OCI-LY7 (cell line): ENCODE measurements at regions not wholly inside any gene's neighbourhood (a gene's known extent, or its start where the extent isn't known, plus 50 kb on each side); places are given as distances from the start of the nearest gene placed in this dataset.

Experiments used
- BruUV-seq: library from RNA; stranded (reverse); fragments of 400-500 nt; replicated peaks from 2 replicates; lab custom pipeline; 2021; lab: Mats Ljungman, UMichigan
- CTCF ChIA-PET: fragments of 300-600 bp; sonication (Branson Sonifier 250); formaldehyde crosslinking; loops from one replicate; lab custom pipeline; 2022; ENCODE audit warnings: antibody characterized with exemption; ENCODE audit not compliant: unreplicated experiment; lab: Charles Lee
- POLR2A ChIA-PET: fragments of 300-600 bp; sonication (Branson Sonifier 250); formaldehyde crosslinking; loops from one replicate; lab custom pipeline; 2022; ENCODE audit warnings: antibody characterized with exemption; lab: Charles Lee
- DNase-seq: peaks from one replicate; pipeline ENCODE4 v3.0.0-alpha.2; 2015; ENCODE audit warnings: low spot score
- H2AFZ ChIP-seq: fragments of 200-600 bp; sonication (generic), shearing (Covaris generic); 2 replicates; pipeline ENCODE4 v1.6.1; 2014; ENCODE audit warnings: mild to moderate bottlenecking, antibody characterized with exemption, low read length, moderate library complexity
- H3K27ac ChIP-seq: fragments of 200-600 bp; sonication (generic); 2 replicates; pipeline ENCODE4 v1.5.1; 2014; ENCODE audit warnings: mixed run types, low read depth, mild to moderate bottlenecking, moderate library complexity, low read length, inconsistent platforms; ENCODE audit not compliant: poor library complexity, severe bottlenecking
- H3K36me3 ChIP-seq: fragments of 200-600 bp; sonication (generic); 2 replicates; pipeline ENCODE4 v1.6.1; 2014; ENCODE audit warnings: mild to moderate bottlenecking, antibody characterized with exemption, low read length, moderate library complexity, mixed read lengths; ENCODE audit not compliant: insufficient read depth
- H3K4me1 ChIP-seq: fragments of 200-600 bp; sonication (generic); 2 replicates; pipeline ENCODE4 v1.5.1; 2014; ENCODE audit warnings: mild to moderate bottlenecking, low read length; ENCODE audit not compliant: insufficient read depth, poor library complexity, severe bottlenecking
- H3K4me2 ChIP-seq: fragments of 200-600 bp; sonication (generic); 2 replicates; pipeline ENCODE4 v1.6.1; 2014; ENCODE audit warnings: mild to moderate bottlenecking, low read length
- H3K4me3 ChIP-seq: fragments of 200-600 bp; sonication (generic); 2 replicates; pipeline ENCODE4 v1.5.1; 2014; ENCODE audit warnings: mild to moderate bottlenecking, low read depth, low read length; ENCODE audit not compliant: poor library complexity, severe bottlenecking
- H3K79me2 ChIP-seq: fragments of 200-600 bp; sonication (generic); 2 replicates; pipeline ENCODE4 v1.6.1; 2016; ENCODE audit warnings: low read depth, mild to moderate bottlenecking, low read length, moderate library complexity, mixed read lengths; ENCODE audit not compliant: insufficient read depth
- H3K9me2 ChIP-seq: fragments of 200-600 bp; sonication (generic); 2 replicates; pipeline ENCODE4 v1.6.1; 2016; ENCODE audit warnings: mild to moderate bottlenecking, low read length, mixed read lengths; ENCODE audit not compliant: insufficient read depth
- H3K9me3 ChIP-seq: fragments of 200-600 bp; sonication (generic); 2 replicates; pipeline ENCODE4 v1.6.1; 2014; ENCODE audit warnings: mild to moderate bottlenecking, mixed run types, low read length, mixed read lengths
- H4K20me1 ChIP-seq: fragments of 200-600 bp; sonication (generic); 2 replicates; pipeline ENCODE4 v1.6.1; 2014; ENCODE audit warnings: mild to moderate bottlenecking, antibody characterized with exemption, low read length, moderate library complexity, mixed read lengths; ENCODE audit not compliant: insufficient read depth
- EZH2phosphoT487 ChIP-seq: fragments of 200-600 bp; sonication (generic); IDR thresholded peaks from 2 replicates; pipeline ENCODE4 v1.6.1; 2018; ENCODE audit warnings: low read depth, borderline replicate concordance, mild to moderate bottlenecking, mixed run types, antibody characterized with exemption, low read length, moderate library complexity, mixed read lengths
- intact Hi-C: fragments of 100-400 bp; cut with micrococcal nuclease; formaldehyde crosslinking; loops from one replicate; pipeline ENCODE4 v1.10.0; 2022; ENCODE audit not compliant: unreplicated experiment
- TF ChIP-seq, protein P1 (sequence below): fragments of 200-600 bp; sonication (generic); conservative IDR thresholded peaks from 2 replicates; pipeline ENCODE4 v1.5.1; 2014; ENCODE audit warnings: mild to moderate bottlenecking, antibody characterized with exemption, low read length, moderate library complexity, mixed read lengths

- H3K4me3 ChIP-seq, result no peak overlapping the region
- CTCF ChIA-PET, result no interaction called here
- H2AFZ ChIP-seq, result no peak overlapping the region
- no peak for DNase-seq
- BruUV-seq, result no TSS peak
- no peaks in the 10 kb centered on the region for H4K20me1 ChIP-seq
- no peak overlapping the region for H3K4me2 ChIP-seq
- POLR2A ChIA-PET, result interaction anchor here (1.0 kb wide), 1 partner anchor 15 kb away, joined by 3 read pairs; no protein-coding TSS in a partner anchor
- intact Hi-C loops, result no loop called here
- H3K9me3 ChIP-seq, result no peaks in the 10 kb centered on the region
- no peaks in the 10 kb centered on the region for H3K9me2 ChIP-seq
- no peak overlapping the region for H3K27ac ChIP-seq
- no peaks in the 10 kb centered on the region for H3K79me2 ChIP-seq
- TF ChIP-seq EZH2phosphoT487, result no peak
- TF ChIP-seq, protein P1, sequence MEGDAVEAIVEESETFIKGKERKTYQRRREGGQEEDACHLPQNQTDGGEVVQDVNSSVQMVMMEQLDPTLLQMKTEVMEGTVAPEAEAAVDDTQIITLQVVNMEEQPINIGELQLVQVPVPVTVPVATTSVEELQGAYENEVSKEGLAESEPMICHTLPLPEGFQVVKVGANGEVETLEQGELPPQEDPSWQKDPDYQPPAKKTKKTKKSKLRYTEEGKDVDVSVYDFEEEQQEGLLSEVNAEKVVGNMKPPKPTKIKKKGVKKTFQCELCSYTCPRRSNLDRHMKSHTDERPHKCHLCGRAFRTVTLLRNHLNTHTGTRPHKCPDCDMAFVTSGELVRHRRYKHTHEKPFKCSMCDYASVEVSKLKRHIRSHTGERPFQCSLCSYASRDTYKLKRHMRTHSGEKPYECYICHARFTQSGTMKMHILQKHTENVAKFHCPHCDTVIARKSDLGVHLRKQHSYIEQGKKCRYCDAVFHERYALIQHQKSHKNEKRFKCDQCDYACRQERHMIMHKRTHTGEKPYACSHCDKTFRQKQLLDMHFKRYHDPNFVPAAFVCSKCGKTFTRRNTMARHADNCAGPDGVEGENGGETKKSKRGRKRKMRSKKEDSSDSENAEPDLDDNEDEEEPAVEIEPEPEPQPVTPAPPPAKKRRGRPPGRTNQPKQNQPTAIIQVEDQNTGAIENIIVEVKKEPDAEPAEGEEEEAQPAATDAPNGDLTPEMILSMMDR, result no peak
- no peaks in the 10 kb centered on the region for H3K36me3 ChIP-seq
- H3K4me1 ChIP-seq, result no peaks in the 10 kb centered on the region
These were observed 68.5 kb upstream of the GATA2 start for GRCh38 chr3:128561504-128561903.

DNA sequence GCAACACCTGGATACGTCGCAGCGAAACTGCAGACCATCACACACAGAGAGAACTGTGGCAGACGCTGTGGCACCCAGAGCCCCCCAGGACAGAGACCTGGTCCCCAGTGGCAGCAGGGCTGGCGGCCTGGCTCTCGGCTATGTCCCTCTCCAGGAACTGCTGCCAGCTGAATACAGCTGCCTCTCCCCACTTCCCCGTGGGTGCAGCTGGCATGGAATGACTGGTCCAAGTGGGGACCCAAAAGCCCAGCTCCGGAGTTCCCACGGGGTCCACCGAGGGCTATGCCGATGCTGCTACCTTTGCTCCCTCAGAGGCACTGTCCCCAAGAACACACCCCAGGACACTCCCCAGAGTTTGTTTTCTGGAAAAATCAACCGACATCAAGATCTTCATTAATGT, 67.8 kb upstream of the GATA2 start:
- H3K9me3 ChIP-seq, result no peaks in the 10 kb centered on the region
- TF ChIP-seq, protein P1, result no peak
- no peak for TF ChIP-seq EZH2phosphoT487
- H3K9me2 ChIP-seq, result no peaks in the 10 kb centered on the region
- H3K36me3 ChIP-seq, result no peaks in the 10 kb centered on the region
- CTCF ChIA-PET, result no interaction called here
- POLR2A ChIA-PET, result no interaction called here
- no peaks in the 10 kb centered on the region for H4K20me1 ChIP-seq
- no TSS peak for BruUV-seq
- no peak overlapping the region for H3K27ac ChIP-seq
- no peak overlapping the region for H3K4me2 ChIP-seq
- H3K79me2 ChIP-seq, result no peaks in the 10 kb centered on the region
- no peaks in the 10 kb centered on the region for H3K4me1 ChIP-seq
- H3K4me3 ChIP-seq, result no peak overlapping the region
- H2AFZ ChIP-seq, result no peak overlapping the region
- intact Hi-C loops, result no loop called here
- no peak for DNase-seq

GRCh38 chr3:128559486-128560225, 66.7 kb upstream of the GATA2 start:
- no peaks in the 10 kb centered on the region for H3K36me3 ChIP-seq
- CTCF ChIA-PET, result no interaction called here
- H2AFZ ChIP-seq, result no peak overlapping the region
- H3K4me3 ChIP-seq, result no peak overlapping the region
- H3K79me2 ChIP-seq, result no peaks in the 10 kb centered on the region
- no peaks in the 10 kb centered on the region for H3K4me1 ChIP-seq
- POLR2A ChIA-PET, result no interaction called here
- intact Hi-C loops, result no loop called here
- no peak for DNase-seq
- H3K9me3 ChIP-seq, result no peaks in the 10 kb centered on the region
- TF ChIP-seq, protein P1, result no peak
- no peak for TF ChIP-seq EZH2phosphoT487
- no peak overlapping the region for H3K27ac ChIP-seq
- no peaks in the 10 kb centered on the region for H3K9me2 ChIP-seq
- no peak overlapping the region for H3K4me2 ChIP-seq
- BruUV-seq, result no TSS peak
- H4K20me1 ChIP-seq, result no peaks in the 10 kb centered on the region
